ENCODE measurements at regions not wholly inside any gene's neighbourhood (a gene's known extent, or its start where the extent isn't known, plus 50 kb on each side); places are given as distances from the start of the nearest gene placed in this dataset.

GRCh38 chr2:128925631-128926030 is 607.0 kb upstream of the HS6ST1 start:
- TF ChIP-seq CTCF (conservative IDR thresholded peaks at IDR 0.05; ENCODE audit: low read depth, low read length) (no peak), EZH2phosphoT487 (IDR thresholded peaks at IDR 0.05; ENCODE audit: borderline replicate concordance, low read length) (no peak), EZH2 (IDR thresholded peaks at IDR 0.05; ENCODE audit: low read length, unreplicated experiment) (no peak)
